GM12878 (cell line): ENCODE measurements at regions not wholly inside any gene's neighbourhood (a gene's known extent, or its start where the extent isn't known, plus 50 kb on each side); places are given as distances from the start of the nearest gene placed in this dataset.

Experiments used
- ATAC-seq: fragments of 200-7000 bp; cut with Tn5 transposase; 3 replicates; pipeline ENCODE4 v1.9.1; 2020; ENCODE audit warnings: mild to moderate bottlenecking, moderate library complexity
- BruUV-seq: library from RNA; stranded (reverse); fragments of 400-500 nt; replicated peaks from 2 replicates; lab custom pipeline; 2021; lab: Mats Ljungman, UMichigan
- CTCF ChIA-PET: fragments of 300-600 bp; sonication (Branson Sonifier 250); formaldehyde crosslinking; extraction: SDS; loops from one replicate; lab custom pipeline; 2021; ENCODE audit warnings: inconsistent platforms; lab: Yijun Ruan, JAX
- POLR2A ChIA-PET: fragments of 350-600 bp; formaldehyde crosslinking; extraction: SDS; loops from one replicate; lab custom pipeline; 2021; ENCODE audit warnings: inconsistent platforms; lab: Charles Lee
- RAD21 ChIA-PET: fragments of 300-600 bp; sonication (Branson Sonifier 250); formaldehyde crosslinking; loops from one replicate; lab custom pipeline; 2023; ENCODE audit warnings: antibody characterized with exemption; ENCODE audit not compliant: unreplicated experiment; lab: Charles Lee
- SMC1A ChIA-PET: fragments of 300-600 bp; sonication (Branson Sonifier 250); formaldehyde crosslinking; loops from one replicate; lab custom pipeline; 2023; ENCODE audit not compliant: unreplicated experiment, uncharacterized antibody; lab: Charles Lee
- DNase-seq: peaks from one replicate; pipeline ENCODE4 v3.0.0-alpha.2; 2011; ENCODE audit warnings: low read depth, low spot score
- FAIRE-seq: peaks from 3 replicates; lab custom pipeline; 2011; peaks lifted over from hg19 to GRCh38; lab: Jason Lieb, UNC
- H2AFZ ChIP-seq: 2 replicates; pipeline ENCODE4 v1.6.0; 2011; ENCODE audit warnings: low read depth, low read length, control low read depth; ENCODE audit not compliant: control insufficient read depth
- H3K27ac ChIP-seq: 2 replicates; pipeline ENCODE4 v1.5.1; 2011; ENCODE audit warnings: control low read depth; ENCODE audit not compliant: control insufficient read depth, insufficient read depth
- H3K27me3 ChIP-seq, 2 experiments: replicated peaks in 1 of 2; 2 replicates each; pipeline versions ENCODE4 v1.6.0 to v1.6.1; 2011; ENCODE audit warnings: low read length in 1 of 2; ENCODE audit not compliant: control insufficient read depth in 2 of 2, insufficient read depth in 2 of 2
- H3K36me3 ChIP-seq, 2 experiments: 2 replicates each; pipeline ENCODE4 v1.5.1; 2011; ENCODE audit warnings: low read length in 1 of 2; ENCODE audit not compliant: control insufficient read depth in 2 of 2, insufficient read depth in 2 of 2
- H3K4me1 ChIP-seq: 2 replicates; pipeline ENCODE4 v1.6.1; 2011; ENCODE audit warnings: mild to moderate bottlenecking, low read length, moderate library complexity, mixed read lengths; ENCODE audit not compliant: control insufficient read depth, insufficient read depth
- H3K4me2 ChIP-seq: 2 replicates; pipeline ENCODE4 v1.6.0; 2011; ENCODE audit warnings: control low read depth; ENCODE audit not compliant: control insufficient read depth, insufficient read depth
- H3K4me3 ChIP-seq: fragments of 200-600 bp; sonication (generic); 2 replicates; pipeline ENCODE4 v1.5.1; 2016
- H3K79me2 ChIP-seq: 2 replicates; pipeline ENCODE4 v1.6.0; 2011; ENCODE audit warnings: low read length; ENCODE audit not compliant: control insufficient read depth, insufficient read depth
- H3K9ac ChIP-seq: 2 replicates; pipeline ENCODE4 v1.8.0; 2011; ENCODE audit warnings: low read length, control low read depth, mixed read lengths; ENCODE audit not compliant: control insufficient read depth, insufficient read depth
- H3K9me3 ChIP-seq: replicated peaks from 3 replicates; pipeline ENCODE4 v1.5.1; 2011; ENCODE audit warnings: mild to moderate bottlenecking, low read length; ENCODE audit not compliant: control insufficient read depth, insufficient read depth
- H4K20me1 ChIP-seq: 2 replicates; pipeline ENCODE4 v1.6.0; 2011; ENCODE audit not compliant: control insufficient read depth, insufficient read depth
- CHD2 ChIP-seq: IDR thresholded peaks from 2 replicates; pipeline ENCODE4 v1.6.1; 2011; ENCODE audit warnings: low read depth, low read length, improper control_type of control experiment, borderline replicate concordance
- DPF2 ChIP-seq: fragments of 450-650 bp; IDR thresholded peaks from 2 replicates; pipeline ENCODE4 v1.6.1; 2017; ENCODE audit warnings: mild to moderate bottlenecking
- EGR1 ChIP-seq, 2 experiments: IDR thresholded peaks; 1 replicate in 1 of 2; 2 replicates in 1 of 2; pipeline ENCODE4 v1.6.1; 2011 to 2012; ENCODE audit warnings: low read depth in 2 of 2, low read length in 2 of 2, borderline replicate concordance in 1 of 2, mild to moderate bottlenecking in 1 of 2, moderate library complexity in 1 of 2
- ELK1 ChIP-seq: IDR thresholded peaks from 2 replicates; pipeline ENCODE4 v1.6.1; 2012; ENCODE audit warnings: low read depth, low read length, improper control_type of control experiment
- FOXM1 ChIP-seq: IDR thresholded peaks from 2 replicates; pipeline ENCODE4 v1.6.1; 2012; ENCODE audit warnings: low read depth, mild to moderate bottlenecking, inconsistent platforms, low read length, moderate library complexity
- KDM1A ChIP-seq: fragments of 200-600 bp; sonication (generic); IDR thresholded peaks from 2 replicates; pipeline ENCODE4 v1.6.1; 2016; ENCODE audit warnings: borderline replicate concordance
- LARP7 ChIP-seq: fragments of 450-650 bp; IDR thresholded peaks from 2 replicates; pipeline ENCODE4 v1.6.1; 2017; ENCODE audit warnings: mild to moderate bottlenecking
- MAX ChIP-seq: IDR thresholded peaks from 2 replicates; pipeline ENCODE4 v1.6.1; 2012; ENCODE audit warnings: low read depth, low read length, improper control_type of control experiment
- MTA3 ChIP-seq: IDR thresholded peaks from 2 replicates; pipeline ENCODE4 v1.6.1; 2012; ENCODE audit warnings: low read length, inconsistent platforms, borderline replicate concordance
- NR2C1 ChIP-seq: fragments of 450-650 bp; IDR thresholded peaks from 2 replicates; pipeline ENCODE4 v1.6.1; 2017; ENCODE audit warnings: antibody characterized with exemption, mild to moderate bottlenecking, moderate library complexity
- NR2F1 ChIP-seq: fragments of 450-650 bp; conservative IDR thresholded peaks from 2 replicates; pipeline ENCODE4 v1.6.1; 2017; ENCODE audit warnings: mild to moderate bottlenecking
- WRNIP1 ChIP-seq: IDR thresholded peaks from 2 replicates; pipeline ENCODE4 v1.6.1; 2011; ENCODE audit warnings: low read depth, low read length, improper control_type of control experiment, borderline replicate concordance
- YY1 ChIP-seq: IDR thresholded peaks from 2 replicates; pipeline ENCODE4 v1.6.1; 2011; ENCODE audit warnings: low read depth, mild to moderate bottlenecking, low read length
- ZBTB11 ChIP-seq: fragments of 450-650 bp; formaldehyde crosslinking; IDR thresholded peaks from 2 replicates; pipeline ENCODE4 v1.5.0; 2022; ENCODE audit warnings: mild to moderate bottlenecking, missing genetic modification characterization
- ZBTB40 ChIP-seq: fragments of 450-650 bp; IDR thresholded peaks from 2 replicates; pipeline ENCODE4 v1.6.1; 2016; ENCODE audit warnings: mild to moderate bottlenecking, moderate library complexity, borderline replicate concordance
- ZSCAN29 ChIP-seq: fragments of 450-650 bp; IDR thresholded peaks from 2 replicates; pipeline ENCODE4 v1.6.1; 2017; ENCODE audit warnings: mild to moderate bottlenecking, moderate library complexity
- WGBS: methylation state at CpG from one replicate; pipeline ENCODE4 v1.1.6; 2016; ENCODE audit warnings: low lambda C conversion rate; ENCODE audit not compliant: insufficient replicate concordance, insufficient coverage; ENCODE audit errors: missing lambda C conversion rate; 5-methylcytosine and 5-hydroxymethylcytosine counted together
- in situ Hi-C: fragments of 300-500 bp; cut with MboI; formaldehyde crosslinking; loops from 9 replicates; pipeline ENCODE4 v1.14.3; 2018; ENCODE audit warnings: mixed read lengths
- intact Hi-C: fragments of 100-400 bp; cut with micrococcal nuclease; formaldehyde crosslinking; loops from one replicate; pipeline ENCODE4 v1.14.2; 2022; ENCODE audit not compliant: unreplicated experiment

GRCh38 chr4:53775381-53775780 lies 184.1 kb upstream of the LNX1 start (continued):
- no peak for TF ChIP-seq ZBTB40

GRCh38 chr4:53771326-53771725 lies 180.0 kb upstream of the LNX1 start:
- H4K20me1 ChIP-seq: no peaks in the 10 kb centered on the region
- SMC1A ChIA-PET: no interaction called here
- in situ Hi-C loops: no loop called here
- 24% methylated on average over 3 of the region's 3 CpGs for WGBS
- no peaks in the 10 kb centered on the region for H3K27me3 ChIP-seq
- RAD21 ChIA-PET: no interaction called here
- H3K4me2 ChIP-seq: no peak overlapping the region
- H3K4me1 ChIP-seq: no peaks in the 10 kb centered on the region
- DNase-seq (no peak), FAIRE-seq (no peak), ATAC-seq (no peak)
- CTCF ChIA-PET: interaction anchor here (1.4 kb wide), 1 partner anchor 34 kb away, joined by 3 read pairs; no protein-coding TSS in a partner anchor
- H3K4me3 ChIP-seq: no peak overlapping the region
- no peaks in the 10 kb centered on the region for H3K36me3 ChIP-seq
- no TSS peak for BruUV-seq
- no peak overlapping the region for H3K27ac ChIP-seq
- intact Hi-C loops: no loop called here
- no peaks in the 10 kb centered on the region for H3K9me3 ChIP-seq
- POLR2A ChIA-PET: no interaction called here
- H3K9ac ChIP-seq: no peak overlapping the region
- H2AFZ ChIP-seq: no peak overlapping the region
- no peaks in the 10 kb centered on the region for H3K79me2 ChIP-seq
- no peak for TF ChIP-seq FOXM1
- no peak for TF ChIP-seq ELK1
- TF ChIP-seq MAX: no peak
- TF ChIP-seq ZBTB11 (CRISPR knock-in tag): no peak
- no peak for TF ChIP-seq ZSCAN29
- TF ChIP-seq MTA3: no peak
- no peak for TF ChIP-seq KDM1A
- TF ChIP-seq NR2F1: no peak
- no peak for TF ChIP-seq YY1
- TF ChIP-seq CHD2: no peak
- no peak for TF ChIP-seq DPF2
- no peak for TF ChIP-seq WRNIP1
- no peak for TF ChIP-seq LARP7
- TF ChIP-seq NR2C1: no peak
- TF ChIP-seq EGR1 (IDR thresholded peaks at IDR 0.05; ENCODE audit: borderline replicate concordance in 1 of 2, low read depth in 2 of 2, low read length in 2 of 2): no peak
